Effector memory CD4-positive, alpha-beta T cell (primary cell): ENCODE measurements at regions not wholly inside any gene's neighbourhood (a gene's known extent, or its start where the extent isn't known, plus 50 kb on each side); places are given as distances from the start of the nearest gene placed in this dataset.
A peak's percentile ranks its signal among the peaks of the same experiment; 100 is the strongest.
"Not testable (repeated sequence)": the region's sequence is repeated elsewhere in the genome, so short reads cannot be mapped to it uniquely, and the experiment has no call there.

Experiments
- DNase-seq, 3 donors: peaks; one replicate each; pipeline ENCODE4 v3.0.0-alpha.2; 2020
- H3K27ac ChIP-seq: 2 replicates; pipeline ENCODE4 v1.7.0; 2013; ENCODE audit warnings: mild to moderate bottlenecking, low read length, moderate library complexity; ENCODE audit not compliant: insufficient read depth, poor library complexity, severe bottlenecking
- H3K27me3 ChIP-seq: replicated peaks from 2 replicates; pipeline ENCODE4 v1.7.0; 2013; ENCODE audit warnings: mild to moderate bottlenecking, low read length; ENCODE audit not compliant: insufficient read depth, control insufficient read depth, poor library complexity, severe bottlenecking
- H3K36me3 ChIP-seq: 2 replicates; pipeline ENCODE4 v1.7.0; 2013; ENCODE audit warnings: mild to moderate bottlenecking, low read length, moderate library complexity; ENCODE audit not compliant: control insufficient read depth, insufficient read depth
- H3K4me1 ChIP-seq: 2 replicates; pipeline ENCODE4 v1.7.0; 2013; ENCODE audit warnings: low read length, mild to moderate bottlenecking; ENCODE audit not compliant: control insufficient read depth, insufficient read depth, poor library complexity, severe bottlenecking
- H3K4me3 ChIP-seq: 2 replicates; pipeline ENCODE4 v1.7.0; 2013; ENCODE audit warnings: low read length, low read depth, mild to moderate bottlenecking; ENCODE audit not compliant: insufficient read depth, poor library complexity, severe bottlenecking
- H3K9me3 ChIP-seq: 2 replicates; pipeline ENCODE4 v1.7.0; 2013; ENCODE audit warnings: mild to moderate bottlenecking, low read length, moderate library complexity; ENCODE audit not compliant: control insufficient read depth

DNA sequence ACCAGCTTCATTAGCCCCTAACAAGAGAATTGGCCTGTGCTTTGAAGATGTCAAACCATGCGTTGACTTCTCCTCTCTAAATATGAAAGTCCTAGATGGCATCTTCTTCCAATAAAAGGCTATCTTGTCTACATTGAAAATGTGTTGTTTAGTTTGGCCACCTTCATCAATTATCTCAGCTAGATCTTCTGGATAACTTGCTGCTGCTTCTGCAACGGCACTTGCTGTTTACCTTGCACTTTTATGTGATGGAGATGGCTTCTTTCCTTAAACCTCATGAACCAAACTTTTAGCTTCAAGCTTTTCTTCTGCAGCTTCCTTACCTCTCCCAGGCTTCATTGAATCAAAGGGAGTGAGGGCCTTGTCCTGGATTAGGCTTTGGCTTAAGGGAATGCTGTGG is 58.6 kb upstream of the CSNK1E start:
- H3K27ac ChIP-seq, H3K9me3 ChIP-seq, H3K36me3 ChIP-seq, DNase-seq, H3K27me3 ChIP-seq, H3K4me3 ChIP-seq, H3K4me1 ChIP-seq: not testable (repeated sequence)

DNA sequence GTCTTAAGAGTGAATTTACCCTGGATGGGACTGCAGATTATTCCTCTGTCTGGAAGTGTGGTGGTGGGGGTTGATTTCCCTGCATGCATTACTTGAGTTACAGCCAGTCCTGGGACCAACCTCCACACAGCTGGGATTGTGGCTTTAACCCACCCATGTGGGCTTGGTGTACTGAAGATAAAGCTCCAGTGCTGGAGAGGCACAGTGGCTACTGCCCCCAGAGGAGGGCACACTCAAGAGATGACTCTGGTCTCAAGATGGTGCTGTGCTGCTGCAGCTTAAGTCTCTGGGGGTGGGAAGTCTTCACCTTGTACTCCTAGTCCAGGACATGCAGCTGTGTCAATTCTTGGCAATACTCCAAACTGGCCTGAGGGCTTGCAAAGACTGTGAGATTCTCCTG is 57.8 kb upstream of the CSNK1E start:
- DNase-seq, H3K4me1 ChIP-seq, H3K27me3 ChIP-seq, H3K27ac ChIP-seq, H3K9me3 ChIP-seq, H3K36me3 ChIP-seq, H3K4me3 ChIP-seq: not testable (repeated sequence)

DNA sequence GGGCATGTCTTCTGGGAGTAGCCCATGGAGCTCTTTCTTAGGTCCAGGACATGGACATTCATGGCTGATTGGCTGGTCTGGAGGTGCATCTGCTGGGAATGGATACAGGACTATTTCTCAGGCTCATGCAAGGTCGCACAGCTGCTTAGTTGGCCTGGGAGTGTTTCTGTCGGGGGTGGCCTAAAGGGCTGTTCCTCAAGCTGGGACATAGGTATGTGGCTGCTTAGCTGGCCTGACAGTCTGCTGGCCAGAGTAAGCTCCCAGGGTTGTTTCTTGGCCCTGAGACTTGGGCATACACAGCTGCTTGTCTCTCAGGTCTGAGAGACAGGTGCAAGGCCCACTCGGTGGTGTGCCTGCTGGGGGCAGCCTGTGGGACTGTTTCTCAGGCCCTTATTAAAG is 57.2 kb upstream of the CSNK1E start:
- H3K27ac ChIP-seq, H3K27me3 ChIP-seq, H3K36me3 ChIP-seq, DNase-seq, H3K9me3 ChIP-seq, H3K4me3 ChIP-seq, H3K4me1 ChIP-seq: not testable (repeated sequence)

DNA sequence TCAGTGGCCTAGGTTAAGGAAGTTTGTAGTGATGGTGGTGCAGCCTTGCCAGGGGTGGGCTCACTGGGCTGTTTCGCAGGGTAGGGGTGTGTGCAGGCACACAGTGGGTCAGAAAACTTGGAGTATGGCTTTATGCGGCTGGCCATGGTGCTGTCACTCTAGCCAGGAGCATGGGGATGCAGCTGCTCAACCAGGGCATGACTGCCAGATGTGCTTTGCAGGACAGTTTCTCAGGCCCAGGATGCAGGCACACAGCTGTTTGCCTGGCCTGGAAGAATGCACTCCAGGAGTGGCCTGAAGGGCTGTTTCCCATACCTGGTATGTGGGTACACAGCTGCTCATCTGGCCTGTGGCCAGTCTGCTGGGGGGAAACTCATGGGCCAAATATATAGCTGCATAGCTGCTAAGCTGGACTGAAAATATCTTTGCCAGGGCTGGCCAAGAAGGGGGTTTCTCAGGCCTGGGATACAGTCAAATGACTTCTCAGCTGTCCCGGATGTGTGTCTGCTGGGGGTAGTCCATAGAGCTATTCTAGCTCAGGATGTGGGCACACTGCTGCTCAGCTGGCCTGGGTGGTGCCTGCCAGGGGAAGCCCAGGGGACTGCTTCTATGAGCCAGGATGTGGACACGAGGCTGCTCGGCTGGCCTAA is 56.7 kb upstream of the CSNK1E start:
- H3K36me3 ChIP-seq, H3K4me3 ChIP-seq, H3K27me3 ChIP-seq, H3K4me1 ChIP-seq, H3K27ac ChIP-seq, H3K9me3 ChIP-seq: not testable (repeated sequence)
- peak in 1 of 3 donors; percentile 22 for DNase-seq

DNA sequence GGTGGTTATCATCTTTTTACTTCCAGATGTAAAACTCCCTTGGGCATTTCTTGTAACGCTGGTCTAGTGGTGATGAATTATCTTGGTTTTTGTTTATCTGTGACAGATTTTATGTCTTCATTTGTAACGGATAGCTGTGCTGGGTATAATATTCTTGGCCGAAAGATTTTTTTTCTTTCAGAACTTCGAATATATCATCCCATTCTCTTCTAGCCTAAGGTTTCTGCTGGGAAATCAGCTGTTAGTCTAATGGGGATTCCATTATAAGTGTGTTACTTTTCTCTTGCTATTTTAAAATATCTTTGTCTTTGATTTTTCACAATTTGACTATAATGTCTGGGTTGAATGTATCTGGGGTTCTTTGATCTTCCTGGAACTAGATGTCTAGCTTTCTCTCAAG is 55.4 kb upstream of the CSNK1E start:
- not testable (repeated sequence) for H3K27me3 ChIP-seq, H3K9me3 ChIP-seq, H3K27ac ChIP-seq, H3K36me3 ChIP-seq, DNase-seq, H3K4me3 ChIP-seq, H3K4me1 ChIP-seq

DNA sequence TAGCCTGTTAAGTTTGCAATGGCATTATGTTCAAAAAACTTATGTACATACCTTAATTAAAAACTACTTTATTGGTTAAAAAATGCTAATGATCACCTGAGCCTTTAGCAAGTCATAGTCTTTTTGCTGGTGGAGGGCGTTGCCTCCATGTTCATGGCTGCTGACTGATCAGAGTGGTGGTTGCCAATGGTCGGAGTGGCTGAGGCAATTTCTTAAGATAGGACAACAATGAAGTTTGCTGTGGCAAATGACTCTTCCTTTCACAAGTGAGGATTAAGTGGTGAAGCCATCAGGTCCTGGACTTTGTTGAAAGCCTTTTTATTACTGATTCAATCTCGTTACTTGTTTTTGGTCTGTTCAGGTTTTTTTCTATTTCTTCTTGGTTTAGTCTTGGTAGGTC is 53.3 kb upstream of the CSNK1E start:
- H3K27me3 ChIP-seq, H3K36me3 ChIP-seq, DNase-seq, H3K4me3 ChIP-seq, H3K27ac ChIP-seq, H3K9me3 ChIP-seq, H3K4me1 ChIP-seq: not testable (repeated sequence)

DNA sequence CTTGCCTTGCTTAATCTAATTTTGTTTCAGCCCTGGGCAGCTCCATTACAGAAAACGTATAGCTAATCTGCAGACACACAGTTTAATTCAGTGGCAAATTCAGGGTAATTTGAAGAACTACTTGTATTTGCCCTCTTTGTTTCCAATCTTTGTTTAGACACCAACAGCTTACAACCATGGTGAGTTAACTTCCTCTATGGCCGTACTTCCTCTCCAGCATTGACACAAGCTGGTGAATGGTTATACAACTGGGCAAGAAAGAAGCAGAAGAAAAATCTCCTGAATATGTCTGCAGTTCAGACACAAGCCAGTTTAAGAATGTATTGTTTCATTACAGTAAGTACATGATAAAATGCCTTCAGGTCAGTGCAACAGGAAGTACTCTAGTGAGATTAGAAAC is 51.9 kb upstream of the CSNK1E start:
- not testable (repeated sequence) for H3K9me3 ChIP-seq, H3K27ac ChIP-seq, H3K27me3 ChIP-seq, H3K4me3 ChIP-seq, DNase-seq, H3K36me3 ChIP-seq, H3K4me1 ChIP-seq
